Activated T-cell treated with anti-CD3 and anti-CD28 coated beads for 48 hours (primary cell): ENCODE measurements at regions not wholly inside any gene's neighbourhood (a gene's known extent, or its start where the extent isn't known, plus 50 kb on each side); places are given as distances from the start of the nearest gene placed in this dataset.

Source experiments
- DNase-seq: peaks from one replicate; pipeline ENCODE4 v3.0.0-alpha.2; 2020; ENCODE audit warnings: low read depth

- DNase-seq: no peak
Measured at GRCh38 chr5:124309241-124309980, 437.0 kb downstream of the ZNF608 start.

GRCh38 chr5:124303366-124303765, 443.1 kb downstream of the ZNF608 start:
- no peak for DNase-seq

- DNase-seq: no peak
Measured at GRCh38 chr5:124302533-124302932, 443.9 kb downstream of the ZNF608 start.

- no peak for DNase-seq
Measured at GRCh38 chr5:124301850-124302249, 444.6 kb downstream of the ZNF608 start.

GRCh38 chr5:124300815-124301621, 445.4 kb downstream of the ZNF608 start:
- DNase-seq: no peak

- no peak for DNase-seq
Measured at GRCh38 chr5:124297826-124298225, 448.6 kb downstream of the ZNF608 start.

GRCh38 chr5:124292322-124292855, 454.1 kb downstream of the ZNF608 start:
- no peak for DNase-seq

- DNase-seq: no peak
Measured at GRCh38 chr5:124289641-124290311, 456.7 kb downstream of the ZNF608 start.

GRCh38 chr5:124289130-124289529, 457.3 kb downstream of the ZNF608 start:
- DNase-seq: no peak

- DNase-seq: no peak
Measured at GRCh38 chr5:124287813-124288212, 458.6 kb downstream of the ZNF608 start.

GRCh38 chr5:124285733-124286132, 460.7 kb downstream of the ZNF608 start:
- DNase-seq: no peak

GRCh38 chr5:124285071-124285470, 461.4 kb downstream of the ZNF608 start:
- no peak for DNase-seq

GRCh38 chr5:124283031-124283430, 463.4 kb downstream of the ZNF608 start:
- no peak for DNase-seq

- no peak for DNase-seq
Measured at GRCh38 chr5:124280079-124280478, 466.4 kb downstream of the ZNF608 start.

GRCh38 chr5:124279146-124279876, 467.1 kb downstream of the ZNF608 start:
- DNase-seq: no peak

- no peak for DNase-seq
Measured at GRCh38 chr5:124278636-124279035, 467.8 kb downstream of the ZNF608 start.

- DNase-seq: no peak
Measured at GRCh38 chr5:124277767-124278545, 468.5 kb downstream of the ZNF608 start.

GRCh38 chr5:124276166-124276565, 470.3 kb downstream of the ZNF608 start:
- no peak for DNase-seq

GRCh38 chr5:124274949-124275348, 471.5 kb downstream of the ZNF608 start:
- DNase-seq: no peak

- DNase-seq: no peak
Measured at GRCh38 chr5:124264499-124264898, 481.9 kb downstream of the ZNF608 start.
